ENCODE measurements at regions not wholly inside any gene's neighbourhood (a gene's known extent, or its start where the extent isn't known, plus 50 kb on each side); places are given as distances from the start of the nearest gene placed in this dataset.

- in situ Hi-C loops (cut with MboI; ENCODE audit: low pct_unique_long_range_greater_than_20kb, low sequenced_read_pairs, unreplicated experiment): loop anchor here (25.0 kb wide), 1 partner anchor 654 kb away; no protein-coding TSS in a partner anchor
- TF ChIP-seq, protein P1, sequence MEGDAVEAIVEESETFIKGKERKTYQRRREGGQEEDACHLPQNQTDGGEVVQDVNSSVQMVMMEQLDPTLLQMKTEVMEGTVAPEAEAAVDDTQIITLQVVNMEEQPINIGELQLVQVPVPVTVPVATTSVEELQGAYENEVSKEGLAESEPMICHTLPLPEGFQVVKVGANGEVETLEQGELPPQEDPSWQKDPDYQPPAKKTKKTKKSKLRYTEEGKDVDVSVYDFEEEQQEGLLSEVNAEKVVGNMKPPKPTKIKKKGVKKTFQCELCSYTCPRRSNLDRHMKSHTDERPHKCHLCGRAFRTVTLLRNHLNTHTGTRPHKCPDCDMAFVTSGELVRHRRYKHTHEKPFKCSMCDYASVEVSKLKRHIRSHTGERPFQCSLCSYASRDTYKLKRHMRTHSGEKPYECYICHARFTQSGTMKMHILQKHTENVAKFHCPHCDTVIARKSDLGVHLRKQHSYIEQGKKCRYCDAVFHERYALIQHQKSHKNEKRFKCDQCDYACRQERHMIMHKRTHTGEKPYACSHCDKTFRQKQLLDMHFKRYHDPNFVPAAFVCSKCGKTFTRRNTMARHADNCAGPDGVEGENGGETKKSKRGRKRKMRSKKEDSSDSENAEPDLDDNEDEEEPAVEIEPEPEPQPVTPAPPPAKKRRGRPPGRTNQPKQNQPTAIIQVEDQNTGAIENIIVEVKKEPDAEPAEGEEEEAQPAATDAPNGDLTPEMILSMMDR (IDR thresholded peaks at IDR 0.05; ENCODE audit: extremely low read depth, insufficient read depth, missing control alignments): no peak
- DNase-seq (ENCODE audit: low spot score): no peak
These were observed 104.3 kb downstream of the MEX3B start for GRCh38 chr15:81941479-81941878.

- no peak for DNase-seq (ENCODE audit: low spot score)
- in situ Hi-C loops (cut with MboI; ENCODE audit: low pct_unique_long_range_greater_than_20kb, low sequenced_read_pairs, unreplicated experiment): loop anchor here (25.0 kb wide), 1 partner anchor 653 kb away; no protein-coding TSS in a partner anchor
- TF ChIP-seq, protein P1 (IDR thresholded peaks at IDR 0.05; ENCODE audit: extremely low read depth, insufficient read depth, missing control alignments): no peak
These were observed 105.1 kb downstream of the MEX3B start for GRCh38 chr15:81940467-81941451.

- TF ChIP-seq, protein P1 (IDR thresholded peaks at IDR 0.05; ENCODE audit: extremely low read depth, insufficient read depth, missing control alignments): peak; percentile 74
- peak; percentile 48 for DNase-seq (ENCODE audit: low spot score)
- in situ Hi-C loops (cut with MboI; ENCODE audit: low pct_unique_long_range_greater_than_20kb, low sequenced_read_pairs, unreplicated experiment): loop anchor here (10.0 to 25.0 kb wide), 2 partner anchors 445 to 653 kb away; no protein-coding TSS in a partner anchor
These were observed 106.0 kb downstream of the MEX3B start for GRCh38 chr15:81939604-81940440.

GRCh38 chr15:81937189-81937588 lies 108.6 kb downstream of the MEX3B start:
- DNase-seq (ENCODE audit: low spot score): no peak
- in situ Hi-C loops (cut with MboI; ENCODE audit: low pct_unique_long_range_greater_than_20kb, low sequenced_read_pairs, unreplicated experiment): loop anchor here (10.0 to 25.0 kb wide), 2 partner anchors 442 to 650 kb away; no protein-coding TSS in a partner anchor
- TF ChIP-seq, protein P1 (IDR thresholded peaks at IDR 0.05; ENCODE audit: extremely low read depth, insufficient read depth, missing control alignments): no peak

DNA sequence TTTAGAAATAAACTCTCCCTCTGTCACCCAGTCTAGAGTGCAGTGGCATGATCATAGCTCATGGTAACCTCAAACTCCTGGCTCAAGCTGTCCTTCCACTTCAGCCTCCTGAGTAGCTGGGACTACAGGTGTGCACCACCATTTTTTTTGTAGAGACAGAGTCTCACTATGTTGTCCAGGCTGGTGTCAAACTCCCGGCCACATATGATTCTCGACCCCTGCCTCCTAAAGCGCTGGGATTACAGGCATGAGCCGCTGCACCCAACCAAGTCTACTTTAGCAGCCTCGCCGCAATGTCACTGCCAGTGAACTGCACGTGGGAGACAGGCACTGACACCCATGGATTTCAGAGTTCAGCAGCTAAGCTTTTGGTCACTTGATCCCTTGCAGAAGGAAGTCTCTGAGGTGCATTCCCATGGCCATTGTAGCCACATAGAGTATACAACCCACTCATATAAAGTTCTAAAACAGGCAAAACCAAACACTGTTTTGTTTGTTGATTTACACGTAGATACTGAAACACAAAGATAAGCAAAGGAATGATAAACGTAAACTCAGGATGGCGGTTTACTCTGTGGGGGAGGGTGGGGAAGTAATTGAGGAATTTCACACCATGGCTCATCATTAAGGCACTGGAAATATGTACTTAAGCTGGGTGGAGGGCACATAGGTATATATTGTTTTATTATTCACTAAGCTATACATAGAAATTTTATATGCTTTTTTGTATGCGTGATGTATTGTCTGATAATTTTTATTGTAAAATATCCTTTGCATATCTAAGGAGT lies 115.0 kb downstream of the MEX3B start:
- TF ChIP-seq, protein P1 (IDR thresholded peaks at IDR 0.05; ENCODE audit: extremely low read depth, insufficient read depth, missing control alignments): no peak
- in situ Hi-C loops (cut with MboI; ENCODE audit: low pct_unique_long_range_greater_than_20kb, low sequenced_read_pairs, unreplicated experiment): loop anchor here (10.0 to 25.0 kb wide), 2 partner anchors 436 to 643 kb away; no protein-coding TSS in a partner anchor
- no peak for DNase-seq (ENCODE audit: low spot score)
